ENCODE measurements at regions not wholly inside any gene's neighbourhood (a gene's known extent, or its start where the extent isn't known, plus 50 kb on each side); places are given as distances from the start of the nearest gene placed in this dataset.

GRCh38 chr1:25099343-25099951 lies 132.9 kb downstream of the SYF2 start:
- TF ChIP-seq POLR2A (IDR thresholded peaks at IDR 0.05; ENCODE audit: low read depth, low read length) (no peak), POLR2AphosphoS5 (IDR thresholded peaks at IDR 0.05; ENCODE audit: low read depth, low read length) (no peak), TAF1 (IDR thresholded peaks at IDR 0.05; ENCODE audit: low read depth, low read length) (no peak), POU2F2 (IDR thresholded peaks at IDR 0.05; ENCODE audit: low read depth, low read length) (no peak), SPI1 (IDR thresholded peaks at IDR 0.05; ENCODE audit: low read depth, low read length) (no peak)
